WERI-Rb-1 (cell line): ENCODE measurements at regions not wholly inside any gene's neighbourhood (a gene's known extent, or its start where the extent isn't known, plus 50 kb on each side); places are given as distances from the start of the nearest gene placed in this dataset.

Experiments
- DNase-seq: peaks from one replicate; pipeline ENCODE4 v3.0.0-alpha.2; 2020
- H3K27ac ChIP-seq: fragments of 250-450 bp; sonication (Bioruptor Pico); 2 replicates; pipeline ENCODE4 v1.5.1; 2020; ENCODE audit warnings: mild to moderate bottlenecking, moderate library complexity
- H3K27me3 ChIP-seq: fragments of 250-450 bp; sonication (Bioruptor Pico); 2 replicates; pipeline ENCODE4 v1.5.1; 2021; ENCODE audit warnings: mild to moderate bottlenecking, low read depth, moderate library complexity; ENCODE audit not compliant: insufficient read depth, severe bottlenecking
- H3K36me3 ChIP-seq: fragments of 250-450 bp; sonication (Bioruptor Pico); 2 replicates; pipeline ENCODE4 v1.5.1; 2020; ENCODE audit warnings: mild to moderate bottlenecking, moderate library complexity
- H3K4me3 ChIP-seq: 2 replicates; pipeline ENCODE4 v1.5.1; 2011; ENCODE audit warnings: low read depth, mild to moderate bottlenecking, control low read depth, low read length
- H3K9me3 ChIP-seq: fragments of 250-450 bp; sonication (Bioruptor Pico); 2 replicates; pipeline ENCODE4 v1.5.1; 2021; ENCODE audit warnings: mild to moderate bottlenecking, moderate library complexity; ENCODE audit not compliant: severe bottlenecking
- CTCF ChIP-seq: IDR thresholded peaks from 2 replicates; pipeline ENCODE4 v1.5.1; 2011; ENCODE audit warnings: low read depth, mild to moderate bottlenecking, control low read depth, inconsistent platforms, low read length

- H3K4me3 ChIP-seq = no peak overlapping the region
- no peak for TF ChIP-seq CTCF
- no peaks in the 10 kb centered on the region for H3K9me3 ChIP-seq
- no peak overlapping the region for H3K27ac ChIP-seq
- no peaks in the 10 kb centered on the region for H3K27me3 ChIP-seq
- no peaks in the 10 kb centered on the region for H3K36me3 ChIP-seq
- DNase-seq = no peak
Measured at GRCh38 chr2:78887446-78887845, 138.1 kb upstream of the REG3G start.

GRCh38 chr2:78890935-78891334 lies 134.6 kb upstream of the REG3G start:
- Histone ChIP-seq H3K9me3 (no peaks in the 10 kb centered on the region), H3K27me3 (no peaks in the 10 kb centered on the region), H3K4me3 (no peak overlapping the region), H3K36me3 (no peaks in the 10 kb centered on the region), H3K27ac (no peak overlapping the region)
- no peak for TF ChIP-seq CTCF
- no peak for DNase-seq

GRCh38 chr2:78892295-78892694 lies 133.2 kb upstream of the REG3G start:
- no peak for DNase-seq
- Histone ChIP-seq H3K4me3 (no peak overlapping the region), H3K9me3 (no peaks in the 10 kb centered on the region), H3K27ac (no peak overlapping the region), H3K36me3 (no peaks in the 10 kb centered on the region), H3K27me3 (no peaks in the 10 kb centered on the region)
- no peak for TF ChIP-seq CTCF

DNA sequence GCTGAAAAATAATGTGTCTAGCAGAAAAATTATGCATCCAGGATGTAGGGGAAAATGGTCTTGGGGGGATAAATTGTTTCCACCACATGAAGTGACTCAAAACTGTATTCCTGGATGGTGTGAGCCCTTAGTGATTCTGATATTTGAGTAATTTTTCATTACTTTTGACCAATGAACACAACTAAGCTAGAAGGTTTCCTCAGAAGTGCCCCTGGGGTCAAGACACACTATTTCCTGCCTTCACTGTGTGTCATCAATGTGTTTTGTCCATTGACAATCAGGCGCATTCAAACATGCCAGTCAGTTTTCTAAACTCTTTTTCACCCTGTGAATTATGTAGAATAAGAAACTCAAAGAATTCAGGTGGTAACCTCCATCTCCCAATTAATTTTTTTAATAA lies 130.5 kb upstream of the REG3G start:
- Histone ChIP-seq H3K36me3 (no peaks in the 10 kb centered on the region), H3K27ac (no peak overlapping the region), H3K4me3 (no peak overlapping the region), H3K9me3 (no peaks in the 10 kb centered on the region), H3K27me3 (no peaks in the 10 kb centered on the region)
- no peak for DNase-seq
- no peak for TF ChIP-seq CTCF

- H3K27ac ChIP-seq = no peak overlapping the region
Measured at GRCh38 chr2:78896536-78896935, 129.0 kb upstream of the REG3G start.

More at GRCh38 chr2:78896536-78896935, 129.0 kb upstream of the REG3G start:
- Histone ChIP-seq H3K9me3 (no peaks in the 10 kb centered on the region), H3K4me3 (no peak overlapping the region), H3K36me3 (no peaks in the 10 kb centered on the region), H3K27me3 (no peaks in the 10 kb centered on the region)
- TF ChIP-seq CTCF = no peak
- DNase-seq = no peak
